DND-41 (cell line): ENCODE measurements at regions not wholly inside any gene's neighbourhood (a gene's known extent, or its start where the extent isn't known, plus 50 kb on each side); places are given as distances from the start of the nearest gene placed in this dataset.

Experiments
- ATAC-seq: fragments of 200-7000 bp; cut with Tn5 transposase; 3 replicates; pipeline ENCODE4 v1.9.1; 2021; ENCODE audit warnings: low read depth; ENCODE audit not compliant: insufficient read depth
- DNase-seq: peaks from one replicate; pipeline ENCODE4 v3.0.0-alpha.2; 2020
- H2AFZ ChIP-seq: 2 replicates; pipeline ENCODE4 v1.6.0; 2012; ENCODE audit warnings: low read depth, low read length
- H3K27ac ChIP-seq: 2 replicates; pipeline ENCODE4 v1.5.1; 2012; ENCODE audit warnings: low read length, inconsistent platforms
- H3K27me3 ChIP-seq: fragments of 200-600 bp; sonication (generic); 2 replicates; pipeline ENCODE4 v1.6.0; 2012; ENCODE audit warnings: low read length, mild to moderate bottlenecking, inconsistent platforms; ENCODE audit not compliant: insufficient read depth, poor library complexity
- H3K36me3 ChIP-seq: 2 replicates; pipeline ENCODE4 v1.5.1; 2012; ENCODE audit warnings: low read length, inconsistent platforms; ENCODE audit not compliant: insufficient read depth
- H3K4me1 ChIP-seq: 2 replicates; pipeline ENCODE4 v1.5.1; 2012; ENCODE audit warnings: mild to moderate bottlenecking, low read length; ENCODE audit not compliant: insufficient read depth
- H3K4me2 ChIP-seq: 2 replicates; pipeline ENCODE4 v1.6.0; 2012; ENCODE audit warnings: mild to moderate bottlenecking, moderate library complexity, low read length, inconsistent platforms; ENCODE audit not compliant: insufficient read depth
- H3K4me3 ChIP-seq, 2 experiments: fragments of 200-600 bp in 1 of 2; shearing (Covaris generic) in 1 of 2; 2 replicates each; pipeline ENCODE4 v1.5.1; 2012 to 2016; ENCODE audit warnings: inconsistent platforms in 2 of 2, low read length in 2 of 2, mild to moderate bottlenecking in 2 of 2, low read depth in 1 of 2, moderate library complexity in 1 of 2
- H3K79me2 ChIP-seq: 2 replicates; pipeline ENCODE4 v1.6.0; 2012; ENCODE audit warnings: low read length, inconsistent platforms; ENCODE audit not compliant: insufficient read depth
- H3K9ac ChIP-seq: 2 replicates; pipeline ENCODE4 v1.6.0; 2012; ENCODE audit warnings: low read depth, mild to moderate bottlenecking, inconsistent platforms, low read length, moderate library complexity
- H3K9me3 ChIP-seq: 2 replicates; pipeline ENCODE4 v1.5.1; 2012; ENCODE audit warnings: low read length, moderate library complexity, mild to moderate bottlenecking, inconsistent platforms; ENCODE audit not compliant: insufficient read depth, severe bottlenecking
- H4K20me1 ChIP-seq: 2 replicates; pipeline ENCODE4 v1.6.0; 2012; ENCODE audit warnings: low read length; ENCODE audit not compliant: insufficient read depth
- CTCF ChIP-seq: IDR thresholded peaks from 2 replicates; pipeline ENCODE4 v1.5.1; 2012; ENCODE audit warnings: borderline replicate concordance, low read length, moderate library complexity, mild to moderate bottlenecking; ENCODE audit not compliant: poor library complexity, severe bottlenecking; ENCODE audit errors: extremely low read depth
- EZH2 ChIP-seq: IDR thresholded peaks from 3 replicates; pipeline ENCODE4 v1.6.1; 2012; ENCODE audit warnings: borderline replicate concordance, low read depth, mild to moderate bottlenecking, moderate library complexity, low read length, inconsistent platforms; ENCODE audit not compliant: severe bottlenecking

DNA sequence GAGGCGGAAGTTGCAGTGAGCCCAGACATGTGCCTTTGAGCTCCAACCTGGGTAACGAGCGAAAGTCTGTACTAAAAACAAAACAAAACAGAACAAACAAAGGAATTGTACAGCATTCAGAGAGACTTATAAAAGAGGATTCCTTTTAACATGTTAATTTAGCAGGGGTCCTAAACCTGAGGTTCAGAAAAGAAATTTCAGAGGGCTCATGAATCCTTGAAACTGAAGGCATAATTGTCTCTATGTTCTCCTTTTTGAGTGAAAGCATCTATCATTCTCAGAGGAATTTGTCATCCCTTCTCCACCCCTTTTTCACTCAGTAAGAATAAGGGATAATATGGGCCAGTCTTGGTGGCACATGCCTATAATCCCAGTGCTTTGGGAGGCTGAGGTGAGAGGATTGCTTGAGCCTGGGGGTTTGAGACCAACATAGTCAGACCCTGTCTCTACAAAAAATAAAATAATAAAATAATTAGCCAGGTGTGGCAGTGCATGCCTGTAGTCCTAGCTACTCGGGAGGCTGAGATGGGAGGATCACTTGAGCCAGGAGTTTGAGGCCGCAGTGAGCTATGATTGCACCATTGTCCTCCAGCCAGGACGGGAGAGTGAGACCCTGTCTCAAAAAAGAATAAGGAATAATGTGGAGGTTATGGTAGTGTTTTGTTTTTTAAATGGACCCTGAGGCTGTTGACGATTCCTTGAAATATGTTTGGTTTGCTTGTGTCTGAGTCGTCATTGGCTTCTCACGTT, 309.1 kb upstream of the C2CD4B start:
- no peak overlapping the region for H2AFZ ChIP-seq
- no peaks in the 10 kb centered on the region for H3K79me2 ChIP-seq
- H3K4me2 ChIP-seq: no peak overlapping the region
- DNase-seq (no peak), ATAC-seq (no peak)
- no peaks in the 10 kb centered on the region for H4K20me1 ChIP-seq
- H3K4me3 ChIP-seq: no peak overlapping the region
- no peaks in the 10 kb centered on the region for H3K27me3 ChIP-seq
- no peaks in the 10 kb centered on the region for H3K36me3 ChIP-seq
- no peak overlapping the region for H3K27ac ChIP-seq
- H3K9me3 ChIP-seq: no peaks in the 10 kb centered on the region
- no peak for TF ChIP-seq EZH2
- TF ChIP-seq CTCF: no peak
- no peak overlapping the region for H3K9ac ChIP-seq
- H3K4me1 ChIP-seq: no peaks in the 10 kb centered on the region

DNA sequence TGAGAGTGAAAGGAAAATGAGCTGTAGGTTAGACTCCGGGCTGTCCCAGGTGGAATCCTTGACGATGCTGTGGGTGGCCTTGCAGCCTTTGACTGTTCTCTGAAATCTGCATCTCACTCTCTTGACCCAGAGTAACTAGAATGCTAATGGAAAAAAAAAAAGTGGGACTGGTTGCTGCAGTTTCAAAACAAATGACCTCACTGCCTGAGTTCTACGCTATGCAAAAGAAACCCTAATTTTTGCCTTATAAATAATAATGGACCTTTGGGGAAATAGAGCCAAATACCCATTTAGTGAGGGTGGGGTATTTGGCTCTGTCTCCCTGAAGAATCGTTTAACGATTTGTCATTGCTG, 309.7 kb upstream of the C2CD4B start:
- no peak overlapping the region for H3K9ac ChIP-seq
- H3K4me1 ChIP-seq: no peaks in the 10 kb centered on the region
- H3K27me3 ChIP-seq: no peaks in the 10 kb centered on the region
- DNase-seq: no peak
- no peaks in the 10 kb centered on the region for H3K36me3 ChIP-seq
- H3K79me2 ChIP-seq: no peaks in the 10 kb centered on the region
- no peak for ATAC-seq
- H3K9me3 ChIP-seq: no peaks in the 10 kb centered on the region
- no peak overlapping the region for H2AFZ ChIP-seq
- H3K27ac ChIP-seq: no peak overlapping the region
- TF ChIP-seq CTCF: no peak
- H3K4me3 ChIP-seq: no peak overlapping the region
- H4K20me1 ChIP-seq: no peaks in the 10 kb centered on the region
- H3K4me2 ChIP-seq: no peak overlapping the region

DNA sequence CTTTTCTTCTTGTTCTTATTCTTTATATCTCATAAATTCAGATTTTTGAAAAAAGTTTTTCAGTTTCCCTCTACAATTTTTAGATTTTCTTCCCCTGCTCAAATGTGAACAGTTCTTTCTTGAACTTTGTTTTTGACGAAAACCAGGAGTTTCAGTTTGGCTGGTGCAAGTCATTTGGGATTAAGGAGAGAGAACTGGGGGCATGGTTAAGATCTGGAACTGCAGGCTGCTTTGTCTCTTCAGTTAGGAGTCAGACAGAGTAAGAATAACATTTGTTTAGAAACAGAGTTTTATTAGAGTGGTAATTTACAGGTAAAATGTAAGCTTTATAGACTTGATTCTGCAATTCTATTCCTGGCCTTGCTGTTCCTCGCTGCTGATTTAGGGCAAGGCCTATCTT, 310.5 kb upstream of the C2CD4B start:
- Histone ChIP-seq H2AFZ (no peak overlapping the region), H3K27me3 (no peaks in the 10 kb centered on the region), H4K20me1 (no peaks in the 10 kb centered on the region), H3K9me3 (no peaks in the 10 kb centered on the region), H3K36me3 (no peaks in the 10 kb centered on the region), H3K4me1 (no peaks in the 10 kb centered on the region), H3K4me3 (no peak overlapping the region), H3K4me2 (no peak overlapping the region), H3K27ac (no peak overlapping the region), H3K79me2 (no peaks in the 10 kb centered on the region), H3K9ac (no peak overlapping the region)
- no peak for TF ChIP-seq EZH2
- TF ChIP-seq CTCF: no peak
- ATAC-seq (no peak), DNase-seq (no peak)

GRCh38 chr15:62476163-62476562, 311.1 kb upstream of the C2CD4B start:
- DNase-seq (no peak), ATAC-seq (no peak)
- no peaks in the 10 kb centered on the region for H3K36me3 ChIP-seq
- no peaks in the 10 kb centered on the region for H3K9me3 ChIP-seq
- TF ChIP-seq CTCF (no peak), EZH2 (no peak)
- H2AFZ ChIP-seq: no peak overlapping the region
- H3K9ac ChIP-seq: no peak overlapping the region
- H3K27me3 ChIP-seq: no peaks in the 10 kb centered on the region
- no peak overlapping the region for H3K27ac ChIP-seq
- H3K4me1 ChIP-seq: no peaks in the 10 kb centered on the region
- no peaks in the 10 kb centered on the region for H3K79me2 ChIP-seq
- no peaks in the 10 kb centered on the region for H4K20me1 ChIP-seq
- no peak overlapping the region for H3K4me2 ChIP-seq
- no peak overlapping the region for H3K4me3 ChIP-seq
